RWPE1 (cell line): ENCODE measurements at regions not wholly inside any gene's neighbourhood (a gene's known extent, or its start where the extent isn't known, plus 50 kb on each side); places are given as distances from the start of the nearest gene placed in this dataset.

Experiments used
- CTCF ChIA-PET: fragments of 350-600 bp; sonication (Branson Sonifier 250); formaldehyde crosslinking; extraction: SDS; loops from one replicate; lab custom pipeline; 2021; lab: Yijun Ruan, JAX
- POLR2A ChIA-PET: fragments of 400-600 bp; formaldehyde crosslinking; extraction: SDS; loops from one replicate; lab custom pipeline; 2020; ENCODE audit warnings: antibody characterized with exemption; ENCODE audit not compliant: low non-redundant PET; lab: Yijun Ruan, JAX
- DNase-seq: peaks from one replicate; pipeline ENCODE4 v3.0.0; 2012; ENCODE audit warnings: low spot score
- H3K27ac ChIP-seq: fragments of 450-650 bp; 2 replicates; pipeline ENCODE4 v1.5.1; 2017
- CTCF ChIP-seq: fragments of 450-650 bp; conservative IDR thresholded peaks from 2 replicates; pipeline ENCODE4 v1.5.1; 2017; ENCODE audit warnings: low read depth, mild to moderate bottlenecking

- POLR2A ChIA-PET: no interaction called here
- TF ChIP-seq CTCF: no peak
- no peak overlapping the region for H3K27ac ChIP-seq
- no peak for DNase-seq
- CTCF ChIA-PET: no interaction called here
Observed at GRCh38 chr6:16056263-16056870, 72.5 kb upstream of the MYLIP start.

GRCh38 chr6:16055852-16056251, 73.0 kb upstream of the MYLIP start:
- H3K27ac ChIP-seq: no peak overlapping the region
- TF ChIP-seq CTCF: no peak
- POLR2A ChIA-PET: no interaction called here
- DNase-seq: no peak
- CTCF ChIA-PET: no interaction called here

DNA sequence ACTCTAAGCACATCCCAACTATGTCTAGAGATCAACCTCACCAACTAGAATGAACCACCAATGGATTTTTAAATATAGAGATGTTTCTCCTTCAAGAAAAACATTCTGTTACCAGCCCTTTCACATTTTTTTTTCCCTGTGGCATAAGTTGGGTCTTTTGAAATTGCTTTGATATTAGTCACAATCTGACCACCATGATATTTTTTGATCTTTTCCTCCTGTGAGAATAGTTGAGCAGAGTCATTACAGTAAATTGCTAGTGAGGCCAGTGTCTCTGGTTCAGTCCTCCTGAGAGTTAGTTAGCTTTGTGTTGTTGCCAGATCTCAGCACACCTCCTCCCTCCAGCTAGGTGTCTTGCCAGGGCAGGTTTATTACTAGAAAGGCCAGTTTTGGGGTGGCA, 79.7 kb upstream of the MYLIP start:
- H3K27ac ChIP-seq: no peak overlapping the region
- DNase-seq: no peak
- POLR2A ChIA-PET: no interaction called here
- no peak for TF ChIP-seq CTCF
- CTCF ChIA-PET: no interaction called here

DNA sequence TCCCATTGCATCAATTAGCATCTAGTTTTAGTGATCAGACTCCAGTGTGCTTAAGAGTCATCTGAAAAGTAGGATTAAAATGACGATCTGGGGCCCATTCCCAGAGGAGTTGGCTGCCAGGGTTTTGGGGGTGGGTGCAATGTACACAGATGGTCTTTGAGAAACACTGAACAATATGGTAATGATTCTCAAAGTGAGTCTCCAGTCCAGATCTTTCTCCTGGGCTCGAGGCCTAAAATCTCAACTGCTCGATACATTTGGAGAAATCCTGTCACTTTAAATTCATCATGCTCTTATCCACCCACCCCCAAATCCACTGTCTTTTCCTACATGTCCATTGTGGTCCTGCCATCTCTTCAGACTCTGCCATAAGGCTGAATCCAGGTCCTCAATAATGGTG, 80.7 kb upstream of the MYLIP start:
- no peak for TF ChIP-seq CTCF
- ChIA-PET POLR2A (no interaction called here), CTCF (interaction anchor here (0.6 kb wide), 1 partner anchor 134 kb away, joined by 3 read pairs; no protein-coding TSS in a partner anchor)
- no peak for DNase-seq
- H3K27ac ChIP-seq: no peak overlapping the region

GRCh38 chr6:16047435-16047990, 81.4 kb upstream of the MYLIP start:
- no peak for DNase-seq
- TF ChIP-seq CTCF: no peak
- no peak overlapping the region for H3K27ac ChIP-seq
- ChIA-PET POLR2A (no interaction called here), CTCF (no interaction called here)

GRCh38 chr6:16045238-16045637, 83.6 kb upstream of the MYLIP start:
- CTCF ChIA-PET: no interaction called here
- POLR2A ChIA-PET: no interaction called here
- no peak for DNase-seq
- TF ChIP-seq CTCF: no peak
- no peak overlapping the region for H3K27ac ChIP-seq
